H9 (cell line): ENCODE measurements at regions not wholly inside any gene's neighbourhood (a gene's known extent, or its start where the extent isn't known, plus 50 kb on each side); places are given as distances from the start of the nearest gene placed in this dataset.

ENCODE experiments used
- DNase-seq: peaks from one replicate; pipeline ENCODE4 v3.0.0-alpha.2; 2017
- H2AFZ ChIP-seq: one replicate; pipeline ENCODE4 v1.6.1; 2013; ENCODE audit warnings: mild to moderate bottlenecking, low read length, control low read depth, moderate library complexity
- H2AK5ac ChIP-seq: 2 replicates; pipeline ENCODE4 v1.6.1; 2013; ENCODE audit warnings: low read length, control low read depth, mixed read lengths; ENCODE audit not compliant: insufficient read length
- H2BK120ac ChIP-seq: one replicate; pipeline ENCODE4 v1.6.1; 2013; ENCODE audit warnings: low read depth, mild to moderate bottlenecking, low read length, control low read depth, inconsistent platforms; ENCODE audit not compliant: poor library complexity, severe bottlenecking
- H2BK12ac ChIP-seq: 2 replicates; pipeline ENCODE4 v1.6.1; 2013; ENCODE audit warnings: low read length, control low read depth, mixed read lengths, low read depth; ENCODE audit not compliant: insufficient read length
- H2BK15ac ChIP-seq: 2 replicates; pipeline ENCODE4 v1.6.1; 2013; ENCODE audit warnings: low read depth, low read length, control low read depth
- H2BK20ac ChIP-seq: one replicate; pipeline ENCODE4 v1.6.1; 2013; ENCODE audit warnings: low read depth, mild to moderate bottlenecking, low read length, control low read depth, inconsistent platforms; ENCODE audit not compliant: poor library complexity, severe bottlenecking
- H2BK5ac ChIP-seq: 2 replicates; pipeline ENCODE4 v1.6.1; 2013; ENCODE audit warnings: low read length, control low read depth, mixed read lengths; ENCODE audit not compliant: insufficient read length
- H3K14ac ChIP-seq: 2 replicates; pipeline ENCODE4 v1.6.1; 2013; ENCODE audit warnings: low read length, control low read depth; ENCODE audit not compliant: insufficient read depth
- H3K18ac ChIP-seq: 2 replicates; pipeline ENCODE4 v1.6.1; 2013; ENCODE audit warnings: low read depth, mild to moderate bottlenecking, mixed read lengths, low read length, control low read depth; ENCODE audit not compliant: insufficient read length
- H3K23ac ChIP-seq: 2 replicates; pipeline ENCODE4 v1.6.1; 2013; ENCODE audit warnings: low read length, control low read depth, mixed read lengths, low read depth; ENCODE audit not compliant: insufficient read length
- H3K23me2 ChIP-seq: 2 replicates; pipeline ENCODE4 v1.6.1; 2013; ENCODE audit warnings: low read depth, mild to moderate bottlenecking, mixed read lengths, low read length, control low read depth; ENCODE audit not compliant: insufficient read length, poor library complexity, severe bottlenecking
- H3K27ac ChIP-seq: 2 replicates; pipeline ENCODE4 v1.5.1; 2013; ENCODE audit warnings: low read length, control low read depth, mixed read lengths, low read depth; ENCODE audit not compliant: insufficient read length
- H3K27me3 ChIP-seq: 2 replicates; pipeline ENCODE4 v1.6.1; 2013; ENCODE audit warnings: low read length, control low read depth, inconsistent platforms; ENCODE audit not compliant: insufficient read depth
- H3K4ac ChIP-seq: 2 replicates; pipeline ENCODE4 v1.6.1; 2013; ENCODE audit warnings: low read depth, mild to moderate bottlenecking, control low read depth, inconsistent platforms, low read length, moderate library complexity
- H3K4me1 ChIP-seq: 2 replicates; pipeline ENCODE4 v1.6.1; 2013; ENCODE audit warnings: low read length, control low read depth, inconsistent platforms; ENCODE audit not compliant: insufficient read depth
- H3K4me2 ChIP-seq: 2 replicates; pipeline ENCODE4 v1.6.1; 2013; ENCODE audit warnings: low read length, control low read depth, mixed read lengths; ENCODE audit not compliant: insufficient read length, insufficient read depth
- H3K56ac ChIP-seq: 2 replicates; pipeline ENCODE4 v1.6.1; 2013; ENCODE audit warnings: low read depth, mild to moderate bottlenecking, mixed read lengths, low read length, control low read depth; ENCODE audit not compliant: insufficient read length
- H3K79me1 ChIP-seq: 2 replicates; pipeline ENCODE4 v1.6.1; 2013; ENCODE audit warnings: low read depth, mild to moderate bottlenecking, moderate library complexity, low read length, control low read depth, inconsistent platforms; ENCODE audit not compliant: insufficient read depth, poor library complexity, severe bottlenecking
- H3K79me2 ChIP-seq: 2 replicates; pipeline ENCODE4 v1.6.1; 2013; ENCODE audit warnings: low read length, control low read depth, inconsistent platforms; ENCODE audit not compliant: insufficient read depth
- H3K9ac ChIP-seq: 2 replicates; pipeline ENCODE4 v1.6.1; 2013; ENCODE audit warnings: low read length, control low read depth, mixed read lengths; ENCODE audit not compliant: insufficient read length; ENCODE audit errors: extremely low read depth
- H3K9me3 ChIP-seq: one replicate; pipeline ENCODE4 v1.6.1; 2013; ENCODE audit warnings: low read depth, low read length, inconsistent platforms; ENCODE audit not compliant: control insufficient read depth
- H3T11ph ChIP-seq: one replicate; pipeline ENCODE4 v1.6.1; 2013; ENCODE audit warnings: mild to moderate bottlenecking, low read length, control low read depth, inconsistent platforms
- H4K20me1 ChIP-seq: one replicate; pipeline ENCODE4 v1.6.1; 2013; ENCODE audit not compliant: control insufficient read depth, insufficient read length, insufficient read depth
- H4K5ac ChIP-seq: 2 replicates; pipeline ENCODE4 v1.6.1; 2013; ENCODE audit warnings: low read depth, mild to moderate bottlenecking, mixed read lengths, low read length, control low read depth; ENCODE audit not compliant: insufficient read length
- H4K8ac ChIP-seq: replicated peaks from 2 replicates; pipeline ENCODE4 v1.6.1; 2013; ENCODE audit warnings: low read length, control low read depth, mixed read lengths, low read depth; ENCODE audit not compliant: insufficient read length
- H4K91ac ChIP-seq: 2 replicates; pipeline ENCODE4 v1.6.1; 2013; ENCODE audit warnings: low read depth, mild to moderate bottlenecking, moderate library complexity, mixed read lengths, low read length, control low read depth; ENCODE audit not compliant: insufficient read length
- H3K27ac Mint-ChIP-seq, 3 experiments: 2 replicates in 2 of 3; 3 replicates in 1 of 3; pipeline ENCODE4 v1.8.0; 2020 to 2021; ENCODE audit warnings: mixed read lengths in 3 of 3, mild to moderate bottlenecking in 1 of 3, moderate library complexity in 1 of 3
- H3K27me3 Mint-ChIP-seq: 2 replicates; pipeline ENCODE4 v1.8.0; 2021; ENCODE audit warnings: low read depth, mild to moderate bottlenecking, moderate library complexity, mixed read lengths
- H3K36me3 Mint-ChIP-seq, 3 experiments: 2 replicates in 2 of 3; 3 replicates in 1 of 3; pipeline ENCODE4 v1.8.0; 2020 to 2021; ENCODE audit warnings: low read depth in 3 of 3, mixed read lengths in 3 of 3; ENCODE audit not compliant: insufficient read depth in 1 of 3
- H3K4me1 Mint-ChIP-seq, 2 experiments: 2 replicates each; pipeline ENCODE4 v1.8.0; 2020; ENCODE audit warnings: mixed read lengths in 2 of 2
- H3K4me3 Mint-ChIP-seq, 2 experiments: 2 replicates in 1 of 2; 3 replicates in 1 of 2; pipeline ENCODE4 v1.8.0; 2020 to 2021; ENCODE audit warnings: mild to moderate bottlenecking in 2 of 2, mixed read lengths in 2 of 2, moderate library complexity in 1 of 2
- H3K9me3 Mint-ChIP-seq, 2 experiments: 2 replicates in 1 of 2; 3 replicates in 1 of 2; pipeline ENCODE4 v1.8.0; 2020; ENCODE audit warnings: mild to moderate bottlenecking in 2 of 2, mixed read lengths in 2 of 2, moderate library complexity in 1 of 2
- CTCF ChIP-seq: fragments of 200-600 bp; sonication (generic); conservative IDR thresholded peaks from 3 replicates; pipeline ENCODE4 v1.8.0; 2021; ENCODE audit warnings: antibody characterized with exemption, mild to moderate bottlenecking
- WGBS: extraction: QIAGEN DNeasy Blood & Tissue Kit; methylation state at CpG from one replicate; pipeline ENCODE4 v1.1.7; 2013; ENCODE audit warnings: missing lambda C conversion rate, low lambda C conversion rate, mixed read lengths; ENCODE audit not compliant: insufficient read length; ENCODE audit errors: extremely low coverage; 5-methylcytosine and 5-hydroxymethylcytosine counted together

DNA sequence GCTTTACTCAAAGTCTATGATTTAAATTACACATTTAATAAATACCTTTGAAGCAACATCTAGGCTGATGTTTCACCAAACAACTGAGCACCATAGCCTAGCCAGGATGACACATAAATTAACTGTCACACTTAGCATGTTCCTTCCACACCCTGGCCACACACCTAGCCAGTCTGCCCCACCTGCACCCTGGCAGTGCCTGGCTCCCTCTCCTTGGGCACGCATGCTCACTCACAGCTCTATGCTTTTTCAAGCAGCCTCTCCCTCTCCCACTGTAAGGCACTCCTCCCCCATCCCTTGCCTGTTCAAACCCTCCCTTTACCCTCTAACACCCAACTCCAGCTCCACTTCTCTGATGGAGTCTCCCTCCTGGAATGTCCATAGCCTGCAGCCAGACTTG lies 357.6 kb upstream of the KLHL29 start:
- Histone ChIP-seq H3K27me3 (no peaks in the 10 kb centered on the region), H3K79me1 (no peaks in the 10 kb centered on the region), H3K79me2 (no peaks in the 10 kb centered on the region), H3K9ac (no peak overlapping the region), H4K91ac (no peak overlapping the region), H3K4ac (no peak overlapping the region), H3K23ac (no peak overlapping the region), H2BK15ac (no peak overlapping the region), H3K27ac (no peak overlapping the region), H4K20me1 (no peaks in the 10 kb centered on the region), H3K14ac (no peak overlapping the region), H2BK5ac (no peak overlapping the region), H3K23me2 (no peaks in the 10 kb centered on the region), H3T11ph (no peak overlapping the region), H4K8ac (no peak overlapping the region), H3K4me1 (no peaks in the 10 kb centered on the region; the same call in 1 of the 2 replicates), H4K5ac (no peak overlapping the region), H2BK12ac (no peak overlapping the region), H2BK20ac (no peak overlapping the region), H2AFZ (no peak overlapping the region), H3K56ac (no peak overlapping the region), H3K4me2 (no peak overlapping the region), H2AK5ac (no peak overlapping the region), H3K18ac (no peak overlapping the region), H3K9me3 (no peaks in the 10 kb centered on the region), H2BK120ac (no peak overlapping the region)
- H3K27ac Mint-ChIP-seq = peak overlapping the region in 1 of 3 experiments; percentile 24; a peak in 1 of 7 replicates
- DNase-seq = no peak
- peaks cover 0 to 2% (median 0%) of the 10 kb centered on the region in 3 experiments; a peak in 1 of 7 replicates for H3K36me3 Mint-ChIP-seq
- no peak for TF ChIP-seq CTCF
- peaks cover 0 to 2% of the 10 kb centered on the region in 2 experiments; a peak in 1 of 5 replicates for H3K9me3 Mint-ChIP-seq
- WGBS = no CpG with 5 or more reads among the region's 1 CpG
- no peak overlapping the region for H3K4me3 Mint-ChIP-seq
- peaks cover 13 to 14% of the 10 kb centered on the region in 2 experiments for H3K4me1 Mint-ChIP-seq
- H3K27me3 Mint-ChIP-seq = peaks cover 3% of the 10 kb centered on the region; the same call in 1 of the 2 replicates
